Peyer's patch (tissue), 4 donors: ENCODE measurements at regions not wholly inside any gene's neighbourhood (a gene's known extent, or its start where the extent isn't known, plus 50 kb on each side); places are given as distances from the start of the nearest gene placed in this dataset.

Source experiments
- DNase-seq, 3 donors: peaks; one replicate each; pipeline ENCODE4 v3.0.0-alpha.2; 2017 to 2019
- H3K27ac ChIP-seq, 4 donors: fragments of 200-600 bp; sonication (generic); one replicate each; pipeline ENCODE4 v1.5.1; 2016 to 2019
- H3K27me3 ChIP-seq, 2 donors: fragments of 200-600 bp; sonication (generic); one replicate each; pipeline ENCODE4 v1.5.1; 2019
- H3K36me3 ChIP-seq, 3 donors: fragments of 200-600 bp; sonication (generic); one replicate each; pipeline ENCODE4 v1.5.1; 2016 to 2019
- H3K4me1 ChIP-seq, 4 donors: fragments of 200-600 bp; sonication (generic); one replicate each; pipeline ENCODE4 v1.5.1; 2016 to 2019
- H3K4me3 ChIP-seq, 4 donors: fragments of 200-600 bp; sonication (generic); 1 replicate in 3 of 4; 2 replicates in 1 of 4; pipeline ENCODE4 v1.5.1; 2016 to 2019; ENCODE audit warnings: mild to moderate bottlenecking in 1 of 4
- H3K9me3 ChIP-seq, 4 donors: fragments of 200-600 bp; sonication (generic); one replicate each; pipeline ENCODE4 v1.5.1; 2016 to 2019; ENCODE audit warnings: mild to moderate bottlenecking in 1 of 4
- POLR2A ChIP-seq, 2 donors: fragments of 450-650 bp; IDR thresholded peaks; one replicate each; pipeline ENCODE4 v1.5.1; 2017; ENCODE audit warnings: antibody characterized with exemption in 2 of 2, mild to moderate bottlenecking in 2 of 2, moderate library complexity in 2 of 2
- TF ChIP-seq, protein P1 (sequence below), 6 experiments: fragments of 450-650 bp in 4 of 6; fragments of 200-600 bp in 2 of 6; sonication (generic) in 1 of 6; IDR thresholded peaks; one replicate each; pipeline ENCODE4 v1.5.1; 2017 to 2019; ENCODE audit warnings: antibody characterized with exemption in 6 of 6, mild to moderate bottlenecking in 3 of 6, moderate library complexity in 1 of 6

DNA sequence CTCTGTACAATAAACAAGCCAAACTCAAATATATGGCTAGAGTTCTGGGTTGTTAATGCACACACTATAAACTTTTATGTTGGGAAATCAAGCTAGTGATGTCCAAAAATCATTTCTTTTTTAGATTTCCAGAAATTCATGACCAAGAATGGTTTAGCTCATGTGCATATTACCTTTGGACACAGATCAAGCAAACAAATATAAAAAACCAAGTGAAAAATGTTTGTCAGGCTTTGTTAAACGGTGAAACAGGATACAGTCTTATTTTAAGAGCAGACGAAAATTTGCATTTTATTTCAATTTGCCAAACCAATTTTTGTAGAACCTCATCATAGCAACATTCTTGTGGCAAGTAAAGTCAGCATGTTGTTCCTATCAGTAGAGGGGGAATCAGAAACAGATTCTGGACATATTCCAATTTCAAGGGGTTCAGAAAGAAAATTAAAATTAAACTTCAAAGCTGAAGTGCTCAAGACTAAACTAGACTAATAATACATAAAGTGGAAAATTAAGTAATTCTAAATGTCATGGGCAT lies 413.6 kb downstream of the TRIML1 start:
- Histone ChIP-seq H3K27me3 (no peaks in the 10 kb centered on the region), H3K4me3 (no peak overlapping the region), H3K4me1 (no peaks in the 10 kb centered on the region), H3K9me3 (no peaks in the 10 kb centered on the region), H3K27ac (no peak overlapping the region), H3K36me3 (no peaks in the 10 kb centered on the region)
- no peak for DNase-seq
- TF ChIP-seq, protein P1, sequence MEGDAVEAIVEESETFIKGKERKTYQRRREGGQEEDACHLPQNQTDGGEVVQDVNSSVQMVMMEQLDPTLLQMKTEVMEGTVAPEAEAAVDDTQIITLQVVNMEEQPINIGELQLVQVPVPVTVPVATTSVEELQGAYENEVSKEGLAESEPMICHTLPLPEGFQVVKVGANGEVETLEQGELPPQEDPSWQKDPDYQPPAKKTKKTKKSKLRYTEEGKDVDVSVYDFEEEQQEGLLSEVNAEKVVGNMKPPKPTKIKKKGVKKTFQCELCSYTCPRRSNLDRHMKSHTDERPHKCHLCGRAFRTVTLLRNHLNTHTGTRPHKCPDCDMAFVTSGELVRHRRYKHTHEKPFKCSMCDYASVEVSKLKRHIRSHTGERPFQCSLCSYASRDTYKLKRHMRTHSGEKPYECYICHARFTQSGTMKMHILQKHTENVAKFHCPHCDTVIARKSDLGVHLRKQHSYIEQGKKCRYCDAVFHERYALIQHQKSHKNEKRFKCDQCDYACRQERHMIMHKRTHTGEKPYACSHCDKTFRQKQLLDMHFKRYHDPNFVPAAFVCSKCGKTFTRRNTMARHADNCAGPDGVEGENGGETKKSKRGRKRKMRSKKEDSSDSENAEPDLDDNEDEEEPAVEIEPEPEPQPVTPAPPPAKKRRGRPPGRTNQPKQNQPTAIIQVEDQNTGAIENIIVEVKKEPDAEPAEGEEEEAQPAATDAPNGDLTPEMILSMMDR (IDR thresholded peaks at IDR 0.05): no peak
- TF ChIP-seq POLR2A (IDR thresholded peaks at IDR 0.05): no peak

DNA sequence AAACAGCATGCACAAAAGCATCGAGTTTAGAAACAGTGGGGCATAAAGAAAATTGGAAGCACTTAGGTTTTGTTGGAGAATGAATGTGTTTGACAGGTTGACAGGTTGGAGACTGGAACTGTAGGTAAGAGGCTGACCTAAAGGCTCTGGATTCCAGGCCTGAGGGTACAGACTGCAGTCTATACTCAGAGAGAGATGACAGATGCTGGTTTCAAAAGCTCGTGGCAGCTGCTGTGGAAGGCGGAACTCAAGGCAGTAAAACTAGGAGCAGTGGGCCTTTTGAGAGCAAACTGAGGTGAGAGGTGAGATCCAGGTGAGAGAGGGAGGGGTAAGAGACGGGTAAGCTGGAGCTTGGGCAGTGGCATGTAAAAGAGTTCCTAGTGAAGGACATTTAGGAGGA lies 415.2 kb downstream of the TRIML1 start:
- H3K27ac ChIP-seq: no peak overlapping the region
- no peaks in the 10 kb centered on the region for H3K27me3 ChIP-seq
- no peak for TF ChIP-seq POLR2A (IDR thresholded peaks at IDR 0.05)
- TF ChIP-seq, protein P1 (IDR thresholded peaks at IDR 0.05): no peak
- no peak for DNase-seq
- no peaks in the 10 kb centered on the region for H3K9me3 ChIP-seq
- no peak overlapping the region for H3K4me3 ChIP-seq
- no peaks in the 10 kb centered on the region for H3K4me1 ChIP-seq
- H3K36me3 ChIP-seq: no peaks in the 10 kb centered on the region

DNA sequence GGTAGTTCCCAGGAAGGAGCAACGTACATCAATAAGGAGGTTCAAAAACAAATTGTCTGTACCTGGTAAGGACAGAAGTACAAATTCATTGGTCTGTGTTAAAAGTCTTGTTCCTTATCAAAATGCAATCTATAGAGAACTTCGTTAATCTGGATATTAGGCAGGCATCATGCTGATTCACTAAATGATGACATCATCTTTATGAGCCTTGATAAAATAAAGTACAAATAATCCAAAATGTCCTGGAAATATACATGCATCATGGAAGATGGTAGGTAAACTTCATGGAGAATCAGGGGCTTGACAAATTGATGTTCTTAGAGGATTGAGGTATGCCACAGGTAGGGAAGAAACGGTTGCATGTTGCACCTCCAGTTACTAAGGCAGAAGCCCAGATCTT lies 433.9 kb downstream of the TRIML1 start:
- Histone ChIP-seq H3K36me3 (no peaks in the 10 kb centered on the region), H3K27me3 (no peaks in the 10 kb centered on the region)

DNA sequence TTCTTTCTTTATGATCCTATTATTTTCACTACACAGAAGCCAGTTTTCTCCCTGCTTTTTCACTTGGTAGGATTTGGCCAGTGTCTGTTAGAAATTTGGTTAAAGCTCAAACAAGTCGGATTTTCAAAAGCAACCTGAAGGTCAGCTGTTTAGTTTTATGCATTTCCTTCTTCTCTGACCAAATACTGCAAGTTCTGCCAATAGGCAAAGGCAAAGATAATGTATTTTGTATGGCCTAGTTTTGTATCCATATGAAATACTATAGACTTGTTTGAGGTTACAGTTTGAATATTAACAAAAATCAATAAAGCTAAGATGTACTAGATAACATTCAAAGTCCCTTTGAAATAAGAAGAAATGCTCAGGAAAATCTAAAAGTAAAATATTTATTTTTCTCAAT lies 439.4 kb downstream of the TRIML1 start:
- TF ChIP-seq POLR2A (IDR thresholded peaks at IDR 0.05): no peak
- TF ChIP-seq, protein P1 (IDR thresholded peaks at IDR 0.05): no peak
- H3K9me3 ChIP-seq: peaks cover 0 to 3% (median 0%) of the 10 kb centered on the region in 4 donors
- H3K27ac ChIP-seq: no peak overlapping the region
- H3K36me3 ChIP-seq: no peaks in the 10 kb centered on the region
- DNase-seq: no peak
- no peak overlapping the region for H3K4me3 ChIP-seq
- H3K4me1 ChIP-seq: no peaks in the 10 kb centered on the region
- H3K27me3 ChIP-seq: no peaks in the 10 kb centered on the region

More for the DNA sequence above, 433.9 kb downstream of the TRIML1 start:
- no peak overlapping the region for H3K27ac ChIP-seq
- H3K4me1 ChIP-seq: no peaks in the 10 kb centered on the region
- DNase-seq: no peak
- TF ChIP-seq, protein P1 (IDR thresholded peaks at IDR 0.05): no peak
- TF ChIP-seq POLR2A (IDR thresholded peaks at IDR 0.05): no peak
- H3K9me3 ChIP-seq: peaks cover 0 to 3% (median 0%) of the 10 kb centered on the region in 4 donors
- H3K4me3 ChIP-seq: no peak overlapping the region

DNA sequence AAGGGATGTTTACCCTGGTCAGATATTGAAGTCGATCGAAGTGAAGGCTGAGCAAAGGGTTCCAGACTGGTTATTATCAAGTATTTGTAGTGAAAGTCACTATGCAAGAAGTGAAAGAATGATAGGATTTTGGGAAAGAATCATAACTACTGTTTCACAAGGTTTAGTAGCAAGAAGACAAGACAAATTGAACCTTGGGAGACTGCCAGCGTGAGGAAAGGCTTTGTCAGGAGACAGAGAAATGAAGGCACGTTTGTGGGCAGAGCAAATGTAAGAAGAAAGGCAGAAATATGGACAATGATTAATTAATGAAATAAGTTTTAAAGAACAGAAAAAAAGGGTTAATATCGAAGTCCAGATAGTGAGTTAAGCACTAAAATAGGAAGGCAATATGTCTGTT lies 456.8 kb downstream of the TRIML1 start:
- Histone ChIP-seq H3K9me3 (no peaks in the 10 kb centered on the region), H3K27ac (no peak overlapping the region), H3K4me3 (no peak overlapping the region), H3K36me3 (no peaks in the 10 kb centered on the region), H3K27me3 (no peaks in the 10 kb centered on the region), H3K4me1 (no peaks in the 10 kb centered on the region)
- DNase-seq: no peak
- no peak for TF ChIP-seq POLR2A (IDR thresholded peaks at IDR 0.05)

DNA sequence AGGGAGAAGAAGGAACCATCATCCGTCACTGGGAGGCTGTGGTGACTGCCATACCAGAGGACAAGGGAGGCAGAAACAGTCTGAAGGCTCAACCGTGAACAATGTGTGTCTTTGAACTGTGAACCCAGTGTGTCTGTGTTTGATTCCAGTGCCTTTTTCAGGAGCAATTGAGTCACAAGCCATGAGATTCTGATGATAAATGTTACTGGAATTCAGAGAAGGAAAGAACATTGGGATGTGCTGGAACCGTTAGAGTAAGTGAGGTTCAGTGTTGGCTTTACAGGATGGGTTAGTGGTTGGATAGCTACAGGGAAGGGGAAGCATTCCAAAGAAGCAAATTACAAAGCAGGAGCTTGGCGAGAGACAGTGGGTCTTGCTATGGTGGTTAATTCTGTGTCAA lies 464.4 kb downstream of the TRIML1 start:
- no peak for DNase-seq
- H3K4me1 ChIP-seq: no peaks in the 10 kb centered on the region
- TF ChIP-seq, protein P1 (IDR thresholded peaks at IDR 0.05): no peak
- no peak for TF ChIP-seq POLR2A (IDR thresholded peaks at IDR 0.05)
- peaks cover 0 to 3% (median 0%) of the 10 kb centered on the region in 4 donors for H3K9me3 ChIP-seq
- no peaks in the 10 kb centered on the region for H3K27me3 ChIP-seq
- H3K27ac ChIP-seq: no peak overlapping the region
- H3K36me3 ChIP-seq: no peaks in the 10 kb centered on the region
- no peak overlapping the region for H3K4me3 ChIP-seq
